Endodermal cell (in vitro differentiated cells): ENCODE measurements at regions not wholly inside any gene's neighbourhood (a gene's known extent, or its start where the extent isn't known, plus 50 kb on each side); places are given as distances from the start of the nearest gene placed in this dataset.

Experiments
- DNase-seq: peaks from one replicate; pipeline ENCODE4 v3.0.0-alpha.2; 2017
- H3K27ac ChIP-seq: 2 replicates; pipeline ENCODE4 v1.5.1; 2013; ENCODE audit warnings: mild to moderate bottlenecking, low read depth, low read length, moderate library complexity
- H3K27me3 ChIP-seq: 2 replicates; pipeline ENCODE4 v1.6.1; 2013; ENCODE audit warnings: mild to moderate bottlenecking, low read length, moderate library complexity; ENCODE audit not compliant: insufficient read depth, control insufficient read depth, poor library complexity, severe bottlenecking
- H3K36me3 ChIP-seq: 2 replicates; pipeline ENCODE4 v1.7.0; 2013; ENCODE audit warnings: mild to moderate bottlenecking, low read length, moderate library complexity; ENCODE audit not compliant: control insufficient read depth, insufficient read depth
- H3K4me1 ChIP-seq: one replicate; pipeline ENCODE4 v1.7.0; 2013; ENCODE audit warnings: low read length; ENCODE audit not compliant: control insufficient read depth, insufficient read depth
- H3K4me3 ChIP-seq: 2 replicates; pipeline ENCODE4 v1.5.1; 2013; ENCODE audit warnings: mild to moderate bottlenecking, low read length, moderate library complexity
- H3K9ac ChIP-seq: 2 replicates; pipeline ENCODE4 v1.6.1; 2013; ENCODE audit warnings: mild to moderate bottlenecking, low read length, moderate library complexity; ENCODE audit not compliant: poor library complexity, severe bottlenecking; ENCODE audit errors: extremely low read depth
- H3K9me3 ChIP-seq: 2 replicates; pipeline ENCODE4 v1.6.1; 2013; ENCODE audit warnings: mild to moderate bottlenecking, low read length, moderate library complexity; ENCODE audit not compliant: control insufficient read depth
- H3K27ac Mint-ChIP-seq: 2 replicates; pipeline ENCODE4 v1.8.0; 2020; ENCODE audit warnings: mixed read lengths
- H3K27me3 Mint-ChIP-seq: 2 replicates; pipeline ENCODE4 v1.8.0; 2021; ENCODE audit warnings: mild to moderate bottlenecking, mixed read lengths; ENCODE audit not compliant: insufficient read depth
- H3K36me3 Mint-ChIP-seq: 2 replicates; pipeline ENCODE4 v1.8.0; 2020; ENCODE audit warnings: low read depth, mixed read lengths
- H3K4me1 Mint-ChIP-seq: 2 replicates; pipeline ENCODE4 v1.8.0; 2020; ENCODE audit warnings: mixed read lengths
- H3K4me3 Mint-ChIP-seq: 2 replicates; pipeline ENCODE4 v1.8.0; 2020; ENCODE audit warnings: mild to moderate bottlenecking, moderate library complexity, mixed read lengths
- H3K9me3 Mint-ChIP-seq: 2 replicates; pipeline ENCODE4 v1.8.0; 2020; ENCODE audit warnings: mild to moderate bottlenecking, mixed read lengths
- WGBS, 2 experiments: methylation state at CpG; one replicate each; pipeline versions ENCODE4 v1.1.5 to v1.1.7; 2013; ENCODE audit warnings: missing lambda C conversion rate in 2 of 2, mixed read lengths in 1 of 2; ENCODE audit not compliant: insufficient coverage in 1 of 2, insufficient read length in 1 of 2; 5-methylcytosine and 5-hydroxymethylcytosine counted together
- TF ChIP-seq, protein P1 (sequence below): fragments of 200-600 bp; sonication (generic); conservative IDR thresholded peaks from 2 replicates; pipeline ENCODE4 v1.5.0; 2021; ENCODE audit warnings: antibody characterized with exemption, mild to moderate bottlenecking

DNA sequence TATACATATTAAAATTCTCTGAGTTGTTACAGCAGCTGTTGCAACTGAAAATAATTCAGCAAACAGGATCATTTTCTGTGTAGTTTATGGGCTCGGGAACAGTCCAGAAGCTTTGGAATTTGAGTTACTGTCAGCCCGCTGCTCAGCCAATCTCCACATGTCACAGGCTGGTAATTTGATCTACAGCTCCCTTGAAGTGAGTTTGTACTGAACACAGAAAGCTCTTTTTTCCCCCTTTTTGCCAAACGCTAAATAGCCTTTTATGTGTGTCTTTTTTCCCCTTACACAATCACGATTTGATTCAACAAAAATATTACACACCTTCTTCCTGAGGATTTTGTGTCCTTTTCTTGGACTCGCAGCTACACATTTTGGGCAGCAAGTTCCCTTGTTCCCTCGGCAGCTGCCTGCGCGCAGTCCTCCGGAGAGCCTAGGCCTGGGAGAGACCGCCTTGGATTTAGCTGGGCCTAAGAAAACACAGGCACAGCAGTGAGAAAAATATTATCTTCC lies 371.4 kb downstream of the KCNRG start:
- no peak for DNase-seq
- H3K27ac ChIP-seq = peak overlapping the region; percentile 34
- H3K4me3 ChIP-seq = no peak overlapping the region

DNA sequence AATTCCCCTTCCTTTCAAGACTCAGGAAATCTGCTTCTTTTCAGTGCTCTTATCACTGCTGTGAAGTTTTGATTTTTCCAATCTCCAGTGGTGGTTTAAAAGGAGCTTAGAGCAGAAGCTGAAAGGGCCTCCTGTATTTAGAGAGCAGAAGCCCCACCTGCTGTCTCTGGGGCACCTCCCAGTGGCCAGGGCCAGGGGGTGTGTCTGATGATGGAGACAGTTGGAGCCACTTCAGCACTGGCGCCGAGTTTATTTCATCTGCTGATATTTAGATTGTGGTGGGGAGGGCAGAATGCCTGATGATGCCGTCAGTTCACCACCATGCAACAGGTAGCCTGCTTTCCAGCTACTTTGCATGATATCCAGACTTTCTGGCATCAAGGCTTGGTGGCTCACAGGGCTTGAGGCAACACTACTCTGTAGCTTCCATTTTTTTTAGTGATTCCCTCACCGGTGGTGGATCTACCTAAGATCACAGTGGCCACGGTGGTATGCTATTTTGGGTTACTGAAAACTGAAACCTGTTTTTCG lies 371.9 kb downstream of the KCNRG start:
- 82 to 83% methylated on average over 3 to 6 of the region's 6 CpGs for WGBS, 2 experiments
- TF ChIP-seq, protein P1, sequence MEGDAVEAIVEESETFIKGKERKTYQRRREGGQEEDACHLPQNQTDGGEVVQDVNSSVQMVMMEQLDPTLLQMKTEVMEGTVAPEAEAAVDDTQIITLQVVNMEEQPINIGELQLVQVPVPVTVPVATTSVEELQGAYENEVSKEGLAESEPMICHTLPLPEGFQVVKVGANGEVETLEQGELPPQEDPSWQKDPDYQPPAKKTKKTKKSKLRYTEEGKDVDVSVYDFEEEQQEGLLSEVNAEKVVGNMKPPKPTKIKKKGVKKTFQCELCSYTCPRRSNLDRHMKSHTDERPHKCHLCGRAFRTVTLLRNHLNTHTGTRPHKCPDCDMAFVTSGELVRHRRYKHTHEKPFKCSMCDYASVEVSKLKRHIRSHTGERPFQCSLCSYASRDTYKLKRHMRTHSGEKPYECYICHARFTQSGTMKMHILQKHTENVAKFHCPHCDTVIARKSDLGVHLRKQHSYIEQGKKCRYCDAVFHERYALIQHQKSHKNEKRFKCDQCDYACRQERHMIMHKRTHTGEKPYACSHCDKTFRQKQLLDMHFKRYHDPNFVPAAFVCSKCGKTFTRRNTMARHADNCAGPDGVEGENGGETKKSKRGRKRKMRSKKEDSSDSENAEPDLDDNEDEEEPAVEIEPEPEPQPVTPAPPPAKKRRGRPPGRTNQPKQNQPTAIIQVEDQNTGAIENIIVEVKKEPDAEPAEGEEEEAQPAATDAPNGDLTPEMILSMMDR = peak; percentile 61

More for the DNA sequence above, 371.4 kb downstream of the KCNRG start:
- no peaks in the 10 kb centered on the region for H3K36me3 ChIP-seq
- Mint-ChIP-seq H3K36me3 (no peaks in the 10 kb centered on the region), H3K4me3 (no peak overlapping the region), H3K4me1 (peaks cover 32% of the 10 kb centered on the region), H3K27me3 (peaks cover 15% of the 10 kb centered on the region), H3K9me3 (peaks cover under 1% of the 10 kb centered on the region), H3K27ac (no peak overlapping the region)
- H3K9me3 ChIP-seq = peaks cover 5% of the 10 kb centered on the region
- H3K27me3 ChIP-seq = peaks cover 7% of the 10 kb centered on the region
- no peak overlapping the region for H3K9ac ChIP-seq
- WGBS, 2 experiments = 43 to 71% methylated on average over 6 to 10 of the region's 10 CpGs
- TF ChIP-seq, protein P1 = no peak
- peaks cover 2% of the 10 kb centered on the region for H3K4me1 ChIP-seq

DNA sequence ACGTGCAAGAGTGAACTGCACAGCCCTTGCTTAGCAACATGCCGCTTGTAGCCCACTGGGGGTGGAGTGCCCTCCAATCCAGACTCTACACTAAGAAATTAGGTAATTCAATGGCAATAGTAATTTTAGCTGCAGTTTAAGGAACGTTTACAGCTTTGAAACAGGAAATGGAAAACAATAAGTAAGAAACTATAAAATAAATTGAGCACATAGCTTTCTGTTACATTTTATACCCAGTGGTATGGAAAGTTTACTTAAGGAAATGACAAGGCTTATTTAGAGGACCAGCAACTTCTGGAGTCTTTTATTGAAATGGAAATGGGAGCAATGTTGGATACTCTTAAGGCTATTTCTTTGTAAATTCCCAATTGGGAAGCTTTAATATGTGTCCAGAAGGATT lies 373.2 kb downstream of the KCNRG start:
- H3K4me3 ChIP-seq = no peak overlapping the region
- no peaks in the 10 kb centered on the region for H3K9me3 ChIP-seq
- H3K27me3 Mint-ChIP-seq = peaks cover 23% of the 10 kb centered on the region
- TF ChIP-seq, protein P1 = no peak
- no peaks in the 10 kb centered on the region for H3K36me3 Mint-ChIP-seq
- H3K27me3 ChIP-seq = peaks cover 20% of the 10 kb centered on the region
- H3K4me3 Mint-ChIP-seq = no peak overlapping the region
- no peaks in the 10 kb centered on the region for H3K36me3 ChIP-seq
- 79 to 100% methylated on average over 1 to 3 of the region's 3 CpGs for WGBS, 2 experiments
- H3K27ac Mint-ChIP-seq = no peak overlapping the region
- DNase-seq = no peak
- no peak overlapping the region for H3K9ac ChIP-seq
- H3K4me1 ChIP-seq = peaks cover 2% of the 10 kb centered on the region
- peaks cover 33% of the 10 kb centered on the region for H3K4me1 Mint-ChIP-seq
- no peak overlapping the region for H3K27ac ChIP-seq
- no peaks in the 10 kb centered on the region for H3K9me3 Mint-ChIP-seq

More for the DNA sequence above, 371.9 kb downstream of the KCNRG start:
- peaks cover 12% of the 10 kb centered on the region for H3K27me3 ChIP-seq
- no peak overlapping the region for H3K4me3 Mint-ChIP-seq
- peak; percentile 83 for DNase-seq
- no peak overlapping the region for H3K4me3 ChIP-seq
- peaks cover 32% of the 10 kb centered on the region for H3K4me1 Mint-ChIP-seq
- peak overlapping the region; percentile 34 for H3K27ac ChIP-seq
- no peaks in the 10 kb centered on the region for H3K9me3 Mint-ChIP-seq
- no peaks in the 10 kb centered on the region for H3K36me3 ChIP-seq
- peaks cover 20% of the 10 kb centered on the region for H3K27me3 Mint-ChIP-seq
- no peak overlapping the region for H3K27ac Mint-ChIP-seq
- H3K36me3 Mint-ChIP-seq = no peaks in the 10 kb centered on the region
- no peak overlapping the region for H3K9ac ChIP-seq
- no peaks in the 10 kb centered on the region for H3K9me3 ChIP-seq
- H3K4me1 ChIP-seq = peaks cover 2% of the 10 kb centered on the region
